GM12801 (cell line): ENCODE measurements at regions not wholly inside any gene's neighbourhood (a gene's known extent, or its start where the extent isn't known, plus 50 kb on each side); places are given as distances from the start of the nearest gene placed in this dataset.

Source experiments
- CTCF ChIP-seq: IDR thresholded peaks from one replicate; pipeline ENCODE4 v1.5.1; 2011; ENCODE audit warnings: control low read depth; ENCODE audit not compliant: insufficient read length; ENCODE audit errors: extremely low read depth

DNA sequence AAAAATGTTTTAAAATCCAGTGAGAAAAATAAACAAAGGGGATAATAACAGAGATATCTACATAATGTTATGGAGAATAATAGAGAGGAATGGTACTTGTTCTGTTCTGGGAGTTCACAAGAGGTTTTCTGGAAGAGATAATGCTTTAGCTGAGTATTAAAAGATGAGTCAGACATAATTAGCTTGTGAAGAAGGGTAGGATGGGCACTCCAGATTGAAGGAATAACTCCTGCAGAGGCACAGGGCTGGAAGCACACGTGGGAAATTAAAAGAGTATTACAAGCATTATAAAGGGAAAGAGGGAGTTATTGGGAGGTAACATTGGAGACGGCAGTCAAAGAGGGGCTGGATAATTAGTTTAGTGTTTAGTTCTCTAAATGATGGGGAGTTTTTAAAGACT, 124.9 kb upstream of the BTG1 start:
- no peak for TF ChIP-seq CTCF

DNA sequence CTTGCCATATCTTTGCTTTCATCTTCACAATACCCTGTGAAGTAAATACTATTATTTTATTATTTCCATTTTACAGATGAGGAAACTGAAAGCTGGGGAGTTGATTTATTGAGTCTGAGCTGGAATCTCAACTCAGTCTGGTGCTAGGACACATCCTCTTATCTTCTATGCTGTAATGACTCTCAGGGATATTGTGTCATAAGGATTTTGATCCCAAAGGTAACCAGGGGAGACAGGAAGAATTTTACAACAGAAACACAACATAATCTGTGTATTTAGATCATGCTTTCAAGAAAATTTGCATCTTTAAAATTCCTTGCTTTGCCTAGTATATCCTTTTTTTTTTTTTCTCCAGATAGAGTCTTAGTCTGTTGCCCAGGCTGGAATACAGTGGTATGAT, 123.3 kb upstream of the BTG1 start:
- TF ChIP-seq CTCF, result no peak

- TF ChIP-seq CTCF, result no peak
Measured at GRCh38 chr12:92261692-92262091, 116.0 kb upstream of the BTG1 start.

GRCh38 chr12:92261071-92261470, 115.4 kb upstream of the BTG1 start:
- no peak for TF ChIP-seq CTCF

GRCh38 chr12:92259696-92260251, 114.1 kb upstream of the BTG1 start:
- no peak for TF ChIP-seq CTCF

- no peak for TF ChIP-seq CTCF
Measured at GRCh38 chr12:92259291-92259690, 113.6 kb upstream of the BTG1 start.

GRCh38 chr12:92257261-92257660, 111.6 kb upstream of the BTG1 start:
- TF ChIP-seq CTCF, result no peak

DNA sequence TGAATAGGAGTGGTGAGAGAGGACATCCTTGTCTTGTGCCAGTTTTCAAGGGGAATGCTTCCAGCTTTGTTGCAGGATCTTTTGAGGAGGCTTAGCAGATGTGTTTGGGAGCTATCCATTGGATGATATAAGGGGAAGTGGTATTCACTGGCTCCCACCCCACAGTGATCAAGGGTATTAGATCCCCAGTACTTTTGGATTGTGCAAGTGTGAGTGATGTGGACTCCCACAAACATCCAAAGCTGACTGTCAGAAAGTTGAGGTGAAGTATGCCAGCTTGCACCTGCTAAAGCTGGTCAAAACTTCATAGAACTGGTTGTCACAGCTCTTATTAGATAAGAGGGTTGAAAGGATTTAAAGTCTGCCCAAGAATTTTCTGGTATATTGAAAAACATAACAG, 110.1 kb upstream of the BTG1 start:
- TF ChIP-seq CTCF, result no peak
